ENCODE measurements at regions not wholly inside any gene's neighbourhood (a gene's known extent, or its start where the extent isn't known, plus 50 kb on each side); places are given as distances from the start of the nearest gene placed in this dataset.

- no peak for TF ChIP-seq CTCF (IDR thresholded peaks at IDR 0.05 in 2 of 3, conservative IDR thresholded peaks at IDR 0.05 in 1 of 3; ENCODE audit: borderline replicate concordance in 1 of 3, insufficient read depth in 1 of 3, low read depth in 2 of 3, low read length in 2 of 3)
- TF ChIP-seq SIN3A (IDR thresholded peaks at IDR 0.05; ENCODE audit: low read depth) = no peak
- TF ChIP-seq ZNF274 (IDR thresholded peaks at IDR 0.05; ENCODE audit: low read depth, low read length) = no peak
- no peak for TF ChIP-seq POLR2A (IDR thresholded peaks at IDR 0.05; ENCODE audit: borderline replicate concordance, extremely low read depth, insufficient read depth, insufficient read length)
- TF ChIP-seq POLR2AphosphoS5 (IDR thresholded peaks at IDR 0.05; ENCODE audit: low read depth, low read length) = no peak
- no peak for TF ChIP-seq ZFX (IDR thresholded peaks at IDR 0.05)
- no peak for TF ChIP-seq MAX (IDR thresholded peaks at IDR 0.05)
- no peak for TF ChIP-seq SP1 (IDR thresholded peaks at IDR 0.05; ENCODE audit: low read depth)
- no peak for TF ChIP-seq YY1 (IDR thresholded peaks at IDR 0.05; ENCODE audit: extremely low read depth, insufficient replicate concordance, low read depth, low read length)
- no peak for TF ChIP-seq EZH2phosphoT487 (IDR thresholded peaks at IDR 0.05; ENCODE audit: borderline replicate concordance)
Observed at GRCh38 chr20:11728937-11729336, 188.8 kb upstream of the BTBD3 start.
